ENCODE measurements at regions not wholly inside any gene's neighbourhood (a gene's known extent, or its start where the extent isn't known, plus 50 kb on each side); places are given as distances from the start of the nearest gene placed in this dataset.
A peak's percentile ranks its signal among the peaks of the same experiment; 100 is the strongest.
"Not testable (repeated sequence)": the region's sequence is repeated elsewhere in the genome, so short reads cannot be mapped to it uniquely, and the experiment has no call there.

DNA sequence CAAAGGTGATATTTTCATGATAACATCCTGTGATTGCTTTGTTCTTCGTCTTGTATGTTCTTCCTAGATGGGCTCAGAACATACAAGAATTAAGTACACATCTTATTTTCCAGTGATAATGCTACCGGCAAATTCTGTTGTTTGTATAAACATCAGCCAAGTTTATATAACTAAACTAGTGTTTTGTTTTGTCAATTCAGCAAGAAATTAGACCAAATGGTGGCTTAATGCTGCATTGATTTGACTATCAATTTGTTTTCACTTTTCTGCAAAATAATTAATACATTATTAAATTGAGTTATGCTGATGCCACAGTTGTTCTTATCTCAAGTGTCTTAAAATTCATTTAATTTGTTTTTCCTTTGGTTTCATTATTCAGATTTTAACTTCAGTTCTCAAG is 177.7 kb downstream of the OR4F29 start:
- DNase-seq; H3K36me3 Mint-ChIP-seq; ATAC-seq (replicated peaks); H3K9me3 Mint-ChIP-seq; H3K27ac Mint-ChIP-seq; H3K4me3 Mint-ChIP-seq; H3K27me3 Mint-ChIP-seq; H3K4me1 Mint-ChIP-seq: not testable (repeated sequence)

- not testable (repeated sequence) for H3K9me3 Mint-ChIP-seq; H3K36me3 Mint-ChIP-seq; H3K4me1 Mint-ChIP-seq; H3K27ac Mint-ChIP-seq; H3K27me3 Mint-ChIP-seq; H3K4me3 Mint-ChIP-seq; ATAC-seq (replicated peaks)
- DNase-seq, result peak; percentile 58
Measured at GRCh38 chr1:267815-268214, 183.7 kb downstream of the OR4F29 start.

Data from stimulated activated naive B cell treated with anti-CD40 and anti-IgM and Interleukin-4, amounts not matched to agents 10 μg/mL and 1 μg/mL and 100 μg/mL, for 72 hours (primary cell).